Cardiac septum (tissue), 1 donor: ENCODE measurements at regions not wholly inside any gene's neighbourhood (a gene's known extent, or its start where the extent isn't known, plus 50 kb on each side); places are given as distances from the start of the nearest gene placed in this dataset.

Source experiments
- DNase-seq: peaks from one replicate; pipeline ENCODE4 v3.0.0-alpha.2; 2020; ENCODE audit warnings: low spot score
- intact Hi-C: fragments of 100-400 bp; cut with DNase I; formaldehyde crosslinking; loops from one replicate; pipeline ENCODE4 v1.14.0; 2022
- donor health status: DM: no; HTN: no; CAD: no.

DNA sequence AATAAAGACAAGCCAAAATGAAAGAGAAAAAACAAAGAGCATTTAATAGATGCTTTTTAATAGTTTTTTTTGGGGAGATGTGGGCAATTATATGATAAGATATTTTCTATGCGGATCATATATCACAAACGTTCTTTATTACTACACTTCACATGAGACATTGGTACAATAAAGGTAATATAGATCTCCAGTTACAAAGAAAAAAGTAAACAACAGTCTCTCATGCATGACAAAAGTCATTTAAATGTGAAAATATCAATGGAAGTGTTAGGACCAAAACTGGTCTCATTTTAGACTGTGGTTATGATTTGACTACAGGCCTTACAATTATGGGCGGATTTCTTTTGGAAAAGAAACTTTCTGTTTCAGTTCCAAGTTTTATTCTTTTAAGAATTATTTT, 687.0 kb downstream of the ADGRL2 start:
- intact Hi-C loops: no loop called here

DNA sequence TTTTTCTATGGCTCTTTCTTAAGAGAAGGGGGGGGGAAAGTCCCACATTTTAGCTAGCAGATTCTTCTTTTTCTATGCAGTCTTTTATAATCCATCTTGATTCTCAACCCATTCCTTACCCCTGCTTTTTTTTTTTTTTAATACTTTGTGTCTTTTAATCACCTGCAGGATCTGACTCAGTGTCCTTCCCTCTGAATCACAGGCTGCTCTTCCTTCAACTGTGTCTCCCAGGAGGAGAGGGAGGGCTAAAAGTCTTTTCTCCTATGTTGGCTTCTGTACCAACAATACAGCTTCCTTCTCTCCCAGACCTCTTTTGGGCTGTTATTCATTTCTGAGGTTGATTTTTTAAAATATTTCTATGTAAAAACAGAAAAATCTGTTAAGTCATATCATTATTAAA, 686.2 kb downstream of the ADGRL2 start:
- no peak for DNase-seq
- intact Hi-C loops: no loop called here

More for the DNA sequence above, 687.0 kb downstream of the ADGRL2 start:
- no peak for DNase-seq

DNA sequence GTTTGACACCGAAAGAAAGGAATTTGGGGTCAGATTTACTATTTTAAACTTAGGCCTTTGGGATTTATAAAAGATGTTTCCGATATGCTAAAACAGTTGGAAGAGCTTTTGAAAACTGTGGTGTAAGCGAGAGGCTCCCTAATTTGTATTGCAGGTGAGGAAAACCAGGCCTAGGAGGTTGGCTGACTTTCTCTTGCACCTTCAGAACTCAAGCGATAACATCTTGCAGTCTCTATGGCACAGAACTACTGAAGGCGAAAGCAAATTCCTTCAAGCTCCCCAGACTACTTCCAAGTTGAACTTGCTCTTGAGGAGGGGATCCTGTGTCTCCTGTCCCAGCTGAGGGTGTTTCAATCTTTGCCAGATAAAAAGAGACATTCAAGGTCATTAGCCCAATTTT, 685.7 kb downstream of the ADGRL2 start:
- no peak for DNase-seq
- intact Hi-C loops: no loop called here

DNA sequence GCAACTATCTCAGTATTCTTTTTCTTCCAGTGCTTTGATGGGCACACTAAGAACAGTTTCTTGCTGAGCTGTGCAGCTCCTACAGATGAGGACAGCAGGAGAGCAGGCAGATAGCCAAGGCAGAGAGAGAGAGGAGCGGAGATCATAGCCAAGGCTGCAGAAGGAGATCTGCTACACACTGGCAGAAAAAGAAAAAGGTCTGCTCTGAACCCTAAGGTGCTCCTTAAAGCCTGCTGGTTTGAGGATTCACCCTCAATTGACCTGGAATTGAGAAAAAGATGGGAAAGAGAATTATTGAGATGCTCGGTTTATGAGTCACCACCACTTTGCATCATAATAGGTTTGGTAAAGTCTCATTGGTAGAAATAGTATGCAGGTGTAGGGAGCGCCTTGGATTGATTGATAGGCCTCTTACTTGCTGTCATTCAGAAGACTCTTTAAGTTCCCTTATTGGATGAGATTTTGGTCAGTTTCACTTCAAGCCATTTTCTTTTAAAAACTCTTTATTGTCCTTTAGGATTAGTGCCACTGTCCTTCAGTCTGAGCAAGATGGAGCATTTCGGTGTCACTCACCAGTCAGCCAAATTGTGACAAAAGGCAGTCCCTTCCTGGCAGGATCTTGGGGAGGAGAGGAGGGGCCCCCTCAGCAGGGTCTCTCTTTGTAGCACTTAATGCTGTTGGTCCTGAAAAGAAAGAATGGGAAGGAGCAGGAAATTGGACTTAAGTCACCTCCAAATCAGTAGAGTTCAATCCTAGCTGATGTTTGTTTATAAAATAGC, 685.0 kb downstream of the ADGRL2 start:
- no peak for DNase-seq
- intact Hi-C loops: no loop called here

DNA sequence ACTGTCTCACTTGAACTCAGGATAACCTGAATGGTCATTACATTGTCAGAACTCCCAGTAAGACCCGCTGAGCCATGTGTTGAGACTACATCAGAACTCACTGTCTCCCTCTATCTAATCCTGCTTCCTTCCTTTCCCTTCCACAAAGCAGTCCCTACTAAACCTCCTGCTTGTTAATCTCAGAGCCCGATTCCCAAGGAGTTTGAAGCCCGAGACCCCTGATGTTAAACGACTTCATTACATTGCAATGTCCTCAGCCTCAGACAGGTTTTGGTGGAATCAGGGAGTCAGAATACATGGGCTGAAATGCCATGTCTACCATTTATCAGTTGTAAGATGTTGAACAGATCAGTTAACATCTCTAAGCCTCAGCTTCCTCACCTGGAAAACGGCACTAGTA, 682.4 kb downstream of the ADGRL2 start:
- DNase-seq: no peak
- intact Hi-C loops: no loop called here

DNA sequence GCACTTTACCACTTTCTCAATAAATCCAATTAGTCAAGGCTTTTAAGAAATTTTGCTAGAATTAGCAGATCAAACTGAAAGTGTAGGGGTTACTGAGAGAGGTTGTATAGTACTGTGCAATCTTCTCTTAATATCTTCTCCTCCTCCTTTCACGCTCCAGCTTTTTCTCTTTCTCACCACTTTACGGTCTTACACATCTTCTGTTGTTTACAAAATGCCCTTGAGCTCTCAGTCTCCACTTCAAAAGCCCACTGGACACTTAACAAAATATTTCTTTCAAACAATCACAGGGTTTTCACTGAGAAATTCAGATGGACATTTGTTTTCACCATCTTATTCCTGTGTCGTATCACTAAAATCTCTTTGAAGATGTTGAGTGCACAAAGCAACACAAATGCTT, 678.2 kb downstream of the ADGRL2 start:
- intact Hi-C loops: no loop called here
- no peak for DNase-seq

DNA sequence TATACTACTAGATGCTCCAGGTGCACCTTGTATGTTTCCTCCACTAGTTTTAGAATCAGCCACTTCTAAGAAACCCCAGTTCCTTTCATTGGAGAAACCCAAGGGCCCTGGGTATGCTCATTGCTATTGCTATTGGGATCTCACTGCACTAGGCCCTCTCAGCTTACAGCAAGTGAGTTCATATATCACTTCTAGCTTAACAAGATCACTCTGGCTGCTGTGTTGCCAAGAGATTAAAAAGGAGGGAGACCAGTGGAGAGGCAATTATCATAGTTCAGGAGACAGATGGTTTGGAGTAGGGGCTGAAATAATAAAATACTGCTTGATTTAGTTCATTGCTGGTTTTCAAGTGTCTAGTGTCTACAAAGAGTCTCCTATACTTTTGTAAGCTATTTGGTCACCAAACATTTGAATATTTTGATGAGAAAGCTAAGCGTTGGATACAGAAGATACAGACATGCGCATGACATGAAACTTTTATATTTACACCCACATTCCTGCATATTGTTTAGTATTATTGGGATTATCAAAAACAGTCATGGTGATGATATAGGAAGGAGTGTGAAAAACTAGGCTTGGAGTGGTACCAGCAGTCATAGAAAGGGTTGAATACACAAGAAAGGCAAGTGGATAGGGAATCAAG, 671.9 kb downstream of the ADGRL2 start:
- intact Hi-C loops: no loop called here
- DNase-seq: no peak

DNA sequence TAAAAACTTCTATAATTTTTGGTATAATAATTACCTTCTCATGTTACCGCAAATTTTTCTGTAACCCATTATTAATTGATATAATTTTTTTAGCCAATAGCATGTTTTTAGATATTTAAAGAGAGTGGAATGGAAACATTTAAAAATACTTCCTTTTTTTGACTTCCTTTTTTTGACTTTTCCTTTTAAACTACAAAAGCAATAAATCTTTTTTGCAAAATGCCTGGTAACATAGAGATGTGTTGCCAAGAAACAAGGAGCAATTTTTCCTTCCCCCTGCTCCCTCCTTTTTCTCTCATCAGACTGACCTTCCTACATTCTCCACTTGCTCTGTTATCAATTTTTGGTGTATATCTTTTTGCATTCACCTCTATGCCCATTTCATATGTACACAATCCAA, 666.2 kb downstream of the ADGRL2 start:
- intact Hi-C loops: no loop called here
- no peak for DNase-seq

DNA sequence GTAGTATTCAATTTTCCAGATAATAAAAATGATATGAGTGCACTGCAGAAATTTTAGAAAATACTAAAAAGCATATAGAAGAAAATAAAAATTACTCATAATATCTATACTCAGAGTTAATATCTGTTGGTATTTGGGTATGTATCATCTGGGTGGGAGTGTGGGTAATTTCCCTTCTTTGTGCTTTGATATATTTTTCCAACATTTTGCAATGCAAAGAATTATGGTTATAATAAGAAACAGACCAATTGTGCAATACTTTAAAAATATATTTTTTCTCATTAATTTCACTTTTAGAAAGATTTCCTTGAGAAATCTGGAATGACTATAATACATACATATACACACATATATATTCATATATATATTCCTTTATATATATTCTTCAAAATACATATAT, 665.7 kb downstream of the ADGRL2 start:
- intact Hi-C loops: no loop called here
- DNase-seq: no peak

DNA sequence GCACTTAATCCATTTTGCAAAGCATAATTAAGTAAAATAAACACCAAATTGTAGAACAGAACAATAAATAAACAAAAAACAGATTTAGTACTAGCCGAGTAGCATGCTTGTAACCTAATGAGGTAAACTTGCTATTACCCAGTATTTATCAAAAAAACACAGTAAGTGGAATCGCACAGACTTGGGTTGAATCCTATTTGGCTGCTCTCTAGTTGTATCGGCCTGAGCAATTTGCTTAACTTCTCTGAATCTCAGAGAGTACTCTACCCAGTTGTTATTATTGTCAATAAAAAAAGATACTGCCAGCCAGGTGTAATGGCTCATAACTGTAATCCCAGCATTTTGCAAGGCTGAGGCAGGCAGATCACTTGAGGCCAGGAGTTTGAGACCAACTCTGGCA, 664.3 kb downstream of the ADGRL2 start:
- DNase-seq: no peak
- intact Hi-C loops: no loop called here

DNA sequence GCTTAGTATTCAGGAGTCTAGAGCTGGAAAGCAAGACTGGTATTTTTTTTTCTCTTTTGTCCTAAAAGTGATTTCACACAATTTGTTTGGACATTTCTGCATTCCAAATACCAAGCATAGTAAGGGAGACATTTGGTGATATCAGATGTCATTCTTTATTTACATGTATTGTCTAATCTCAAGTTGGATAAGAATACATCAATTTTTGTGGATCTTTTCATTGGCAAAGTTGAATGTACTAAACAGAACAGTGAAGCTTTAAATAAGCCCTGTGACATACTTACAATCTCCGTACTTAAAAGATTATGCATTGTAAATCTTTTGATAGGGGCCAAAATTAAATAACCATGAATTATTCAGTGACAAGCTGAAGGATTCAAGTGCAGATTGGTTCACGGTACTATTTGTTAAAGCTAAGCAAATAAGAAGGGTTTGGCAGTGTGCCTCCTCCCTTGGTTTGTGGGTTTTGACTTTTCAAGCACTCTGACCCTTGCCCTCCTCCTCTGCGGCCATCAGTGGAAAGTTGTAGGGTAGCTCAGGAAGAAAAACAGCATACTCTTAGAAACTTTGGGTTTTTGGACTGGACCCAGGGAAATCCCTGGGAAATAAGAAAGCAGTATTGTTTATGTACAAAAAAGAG, 663.7 kb downstream of the ADGRL2 start:
- intact Hi-C loops: no loop called here
- no peak for DNase-seq

DNA sequence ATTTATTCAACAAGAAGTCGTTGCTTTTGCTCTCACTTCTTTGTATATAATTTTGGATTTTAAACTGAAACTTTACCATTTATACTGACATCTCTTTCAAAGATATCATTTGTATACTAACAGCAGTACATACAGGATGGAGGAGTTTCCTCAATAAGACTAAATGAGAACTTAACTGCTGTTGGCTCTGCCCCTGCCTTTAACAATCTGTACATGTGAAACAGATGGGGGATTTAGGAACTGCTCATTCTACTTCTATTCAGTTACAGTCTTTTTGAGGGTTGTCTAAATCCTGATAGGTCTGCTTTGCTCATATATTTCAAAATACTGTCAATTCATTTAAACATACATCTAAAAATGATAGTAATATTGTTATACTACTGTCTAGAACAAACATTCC, 663.2 kb downstream of the ADGRL2 start:
- no peak for DNase-seq
- intact Hi-C loops: no loop called here

DNA sequence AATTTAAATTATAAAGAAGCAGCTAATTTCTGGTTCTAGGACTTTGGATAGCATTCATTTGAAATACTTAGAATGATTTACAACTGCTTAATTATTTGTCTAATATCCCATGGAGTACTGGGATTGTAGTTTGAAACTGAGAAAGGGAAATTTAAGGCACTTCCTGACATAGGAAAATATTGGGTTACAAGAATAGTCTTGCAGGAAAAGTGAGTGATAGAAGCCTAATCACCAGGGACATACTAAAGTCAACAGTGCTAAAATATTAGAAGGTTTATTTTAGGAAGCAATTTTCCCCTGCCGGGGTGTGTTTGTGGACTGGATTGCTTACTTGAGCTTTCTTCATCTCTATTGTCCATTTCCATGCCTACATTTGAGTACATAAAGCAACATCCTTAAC, 661.6 kb downstream of the ADGRL2 start:
- intact Hi-C loops: no loop called here

DNA sequence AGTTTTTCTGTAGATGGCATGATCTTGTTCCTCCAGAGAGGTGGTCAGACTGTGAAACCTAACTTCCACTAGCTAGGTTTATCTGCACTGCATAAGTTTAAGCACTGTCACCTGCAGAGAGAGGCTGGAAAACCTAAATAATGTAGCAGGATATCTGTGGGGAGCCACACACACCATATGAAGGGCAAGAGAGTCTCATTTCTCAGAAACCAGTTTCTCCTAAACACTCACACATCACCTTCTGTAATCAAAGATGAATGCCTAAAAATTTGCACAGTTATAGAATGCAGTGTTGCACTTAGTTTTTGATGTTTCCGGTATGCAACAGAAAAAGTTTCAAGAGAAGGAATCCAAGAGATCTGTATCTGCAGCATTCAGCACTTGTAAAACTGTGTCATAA, 654.6 kb downstream of the ADGRL2 start:
- intact Hi-C loops: no loop called here
- no peak for DNase-seq

More for the DNA sequence above, 661.6 kb downstream of the ADGRL2 start:
- no peak for DNase-seq

DNA sequence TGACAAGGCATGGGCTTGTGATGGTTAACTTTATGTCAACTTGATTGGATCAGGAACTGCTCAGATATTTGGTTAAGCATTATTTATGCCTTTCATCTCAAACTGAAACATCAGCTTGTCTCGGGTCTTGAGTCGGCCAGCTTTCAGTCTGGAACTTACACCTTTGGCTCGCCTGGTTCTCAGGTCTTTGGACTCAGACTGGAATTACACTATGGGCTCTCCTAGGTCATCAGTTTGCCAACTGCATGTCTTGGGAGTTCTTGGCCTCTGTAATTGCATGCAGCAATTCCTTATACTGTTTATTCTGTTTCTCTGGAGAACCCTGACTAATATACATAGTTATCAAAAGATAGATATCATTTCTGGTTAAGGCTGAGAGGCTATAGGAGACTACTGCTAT, 653.7 kb downstream of the ADGRL2 start:
- no peak for DNase-seq
- intact Hi-C loops: no loop called here

DNA sequence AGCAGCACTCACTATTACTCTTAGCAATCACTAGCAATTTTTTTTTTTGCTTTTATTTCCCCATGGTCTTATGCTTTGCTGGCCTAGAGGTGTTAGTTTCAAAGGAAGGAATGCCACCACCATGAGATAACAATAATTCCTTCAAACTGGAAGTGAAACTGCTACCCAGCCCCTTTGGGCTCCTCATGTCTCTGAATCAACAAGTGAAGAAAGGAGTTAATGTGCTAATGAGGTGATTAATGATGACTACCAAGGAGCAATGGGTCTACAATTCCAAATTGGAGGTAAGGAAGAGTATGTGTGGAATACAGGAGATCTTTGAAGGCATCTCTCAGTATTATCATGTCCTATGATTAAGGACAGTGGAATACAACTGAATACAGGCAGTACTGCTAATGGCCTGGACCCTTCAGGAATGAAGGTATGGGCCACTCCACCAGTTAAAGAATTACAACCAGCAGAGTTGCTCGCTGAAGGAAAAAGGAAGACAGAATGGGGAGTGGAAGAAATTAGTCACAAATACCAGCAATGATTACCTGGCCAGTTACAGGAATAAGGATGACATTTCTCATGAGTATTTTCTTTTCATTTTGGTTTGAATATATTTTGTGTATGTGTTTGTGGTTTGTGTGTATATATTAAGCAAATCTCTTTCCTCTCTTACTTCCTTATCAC, 652.9 kb downstream of the ADGRL2 start:
- intact Hi-C loops: no loop called here
- DNase-seq: no peak

DNA sequence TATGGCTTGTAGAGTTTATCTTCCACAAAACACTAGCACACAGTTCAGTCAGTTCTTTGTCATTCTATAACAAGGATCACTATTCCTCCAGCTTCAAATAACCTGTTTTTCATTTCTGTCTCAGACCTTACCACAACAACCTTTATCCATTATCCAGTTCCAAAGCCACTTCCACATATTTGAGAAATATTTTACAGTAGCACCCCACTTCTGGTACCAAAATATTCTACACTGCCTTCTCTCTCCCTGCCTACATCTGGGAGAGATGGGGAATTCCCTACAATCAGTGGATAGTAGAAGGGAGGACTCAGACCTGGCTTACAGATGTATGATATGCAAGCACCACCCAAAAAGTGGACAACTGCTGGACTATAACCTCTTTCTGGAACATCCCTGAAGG, 651.4 kb downstream of the ADGRL2 start:
- no peak for DNase-seq
- intact Hi-C loops: no loop called here

DNA sequence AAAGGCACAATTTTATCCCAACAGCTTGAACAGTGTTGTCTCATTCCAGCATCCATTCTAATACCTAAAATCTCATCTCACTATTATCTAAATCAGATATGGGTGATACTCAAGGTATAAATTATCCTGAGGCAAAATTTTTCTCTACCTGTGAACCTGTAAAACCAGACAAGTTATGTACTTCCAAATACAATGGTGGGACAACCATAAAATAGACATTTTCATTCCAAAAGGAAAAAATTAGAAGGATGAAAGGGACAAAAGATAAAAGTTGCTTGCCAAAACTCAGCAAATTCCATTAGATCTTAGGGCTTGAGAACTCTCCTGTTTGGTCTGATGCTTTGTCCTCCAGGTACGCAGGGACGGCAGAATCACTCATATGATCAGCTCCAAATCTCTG, 650.5 kb downstream of the ADGRL2 start:
- intact Hi-C loops: no loop called here
- no peak for DNase-seq

DNA sequence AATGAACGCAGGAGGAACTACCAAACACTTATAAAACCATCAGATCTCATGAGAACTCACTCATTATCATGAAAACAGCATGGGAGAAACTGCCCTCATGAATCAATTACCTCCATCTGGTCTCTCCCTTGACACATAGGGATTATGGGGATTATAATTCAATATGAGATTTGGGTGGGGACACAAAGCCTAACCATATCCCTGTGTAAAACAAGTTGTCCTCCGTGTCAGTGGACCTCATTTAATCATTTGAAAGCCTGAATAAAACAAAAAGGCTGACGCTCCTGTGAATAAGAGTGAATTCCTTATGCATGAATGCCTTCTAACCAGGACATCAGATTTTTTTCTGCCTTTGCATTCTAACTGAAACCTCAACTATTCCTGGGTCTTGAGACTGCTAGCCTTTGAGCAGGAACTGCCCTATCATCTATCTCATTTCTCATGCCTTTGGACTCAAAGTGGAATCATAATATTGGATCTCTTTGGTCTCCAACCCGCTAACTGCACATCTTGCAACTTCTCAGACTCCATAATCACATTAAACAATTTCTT, 648.8 kb downstream of the ADGRL2 start:
- intact Hi-C loops: no loop called here

DNA sequence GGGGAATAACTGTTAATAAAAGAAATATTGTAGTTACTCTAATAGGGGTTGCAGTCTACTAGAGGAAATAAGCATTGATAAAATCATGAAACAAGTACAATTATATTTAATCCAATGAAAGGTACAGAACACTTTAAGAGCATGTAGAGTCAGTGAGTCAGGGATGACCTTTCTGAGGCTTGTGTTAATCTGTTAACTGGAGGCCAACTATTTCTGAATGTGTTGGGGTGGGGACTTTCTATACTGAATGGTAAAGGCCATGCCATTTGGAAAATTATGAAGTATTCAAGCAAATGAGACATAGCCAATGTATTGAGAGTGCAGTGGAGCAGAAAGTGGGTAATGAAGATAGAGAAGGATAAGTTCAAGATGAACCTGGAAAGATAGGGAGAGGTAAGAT, 646.2 kb downstream of the ADGRL2 start:
- no peak for DNase-seq
- intact Hi-C loops: no loop called here

More for the DNA sequence above, 648.8 kb downstream of the ADGRL2 start:
- no peak for DNase-seq
